HL-60 (cell line): ENCODE measurements at regions not wholly inside any gene's neighbourhood (a gene's known extent, or its start where the extent isn't known, plus 50 kb on each side); places are given as distances from the start of the nearest gene placed in this dataset.

Source experiments
- POLR2AphosphoS5 ChIP-seq: IDR thresholded peaks from 2 replicates; pipeline ENCODE4 v1.6.1; 2012; ENCODE audit warnings: low read depth
- TF ChIP-seq, protein P1 (sequence below): IDR thresholded peaks from one replicate; pipeline ENCODE4 v1.5.1; 2011; ENCODE audit warnings: low read length, control low read depth, inconsistent platforms; ENCODE audit not compliant: insufficient read depth

DNA sequence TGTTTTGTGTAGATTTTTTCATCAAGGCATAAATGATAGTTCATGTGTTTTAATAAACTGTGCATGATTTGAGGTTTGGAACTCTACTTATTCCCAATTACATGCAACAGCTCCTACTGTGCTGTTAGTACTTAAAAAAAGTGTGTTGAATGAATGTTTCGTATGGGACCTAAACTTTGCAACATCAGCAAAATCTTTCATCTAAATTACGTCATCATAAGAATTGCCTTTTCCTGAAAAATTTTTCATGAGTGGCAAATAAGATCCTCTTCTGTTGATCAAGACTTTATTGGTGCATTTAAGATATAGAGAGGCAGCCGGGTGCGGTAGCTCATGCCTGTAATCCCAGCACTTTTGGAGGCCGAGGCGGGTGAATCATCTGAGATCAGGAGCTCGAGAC lies 826.1 kb downstream of the SEMA5A start:
- TF ChIP-seq, protein P1, sequence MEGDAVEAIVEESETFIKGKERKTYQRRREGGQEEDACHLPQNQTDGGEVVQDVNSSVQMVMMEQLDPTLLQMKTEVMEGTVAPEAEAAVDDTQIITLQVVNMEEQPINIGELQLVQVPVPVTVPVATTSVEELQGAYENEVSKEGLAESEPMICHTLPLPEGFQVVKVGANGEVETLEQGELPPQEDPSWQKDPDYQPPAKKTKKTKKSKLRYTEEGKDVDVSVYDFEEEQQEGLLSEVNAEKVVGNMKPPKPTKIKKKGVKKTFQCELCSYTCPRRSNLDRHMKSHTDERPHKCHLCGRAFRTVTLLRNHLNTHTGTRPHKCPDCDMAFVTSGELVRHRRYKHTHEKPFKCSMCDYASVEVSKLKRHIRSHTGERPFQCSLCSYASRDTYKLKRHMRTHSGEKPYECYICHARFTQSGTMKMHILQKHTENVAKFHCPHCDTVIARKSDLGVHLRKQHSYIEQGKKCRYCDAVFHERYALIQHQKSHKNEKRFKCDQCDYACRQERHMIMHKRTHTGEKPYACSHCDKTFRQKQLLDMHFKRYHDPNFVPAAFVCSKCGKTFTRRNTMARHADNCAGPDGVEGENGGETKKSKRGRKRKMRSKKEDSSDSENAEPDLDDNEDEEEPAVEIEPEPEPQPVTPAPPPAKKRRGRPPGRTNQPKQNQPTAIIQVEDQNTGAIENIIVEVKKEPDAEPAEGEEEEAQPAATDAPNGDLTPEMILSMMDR, result no peak
- TF ChIP-seq POLR2AphosphoS5, result no peak
